Activated T-helper 2 cell treated with anti-CD3 and anti-CD28 coated beads, Interferon-gamma antibody, Interleukin-2, Interleukin-4, amounts not matched to agents 10 μg/mL and 5 μg/mL and 100 μg/mL, durations not matched to agents 14 hours and 24 hours and 36 hours (primary cell): ENCODE measurements at regions not wholly inside any gene's neighbourhood (a gene's known extent, or its start where the extent isn't known, plus 50 kb on each side); places are given as distances from the start of the nearest gene placed in this dataset.

Experiments used
- DNase-seq: peaks from one replicate; pipeline ENCODE4 v3.0.0; 2021; ENCODE audit warnings: low spot score
- H3K27ac Mint-ChIP-seq: one replicate; pipeline ENCODE4 v1.8.0; 2021; ENCODE audit warnings: mixed read lengths
- H3K27me3 Mint-ChIP-seq: one replicate; pipeline ENCODE4 v1.8.0; 2021; ENCODE audit warnings: low read depth, mixed read lengths
- H3K36me3 Mint-ChIP-seq: one replicate; pipeline ENCODE4 v1.8.0; 2021; ENCODE audit warnings: low read depth, mixed read lengths
- H3K4me1 Mint-ChIP-seq: one replicate; pipeline ENCODE4 v1.8.0; 2021; ENCODE audit warnings: low read depth, mixed read lengths
- H3K4me3 Mint-ChIP-seq: one replicate; pipeline ENCODE4 v1.8.0; 2021; ENCODE audit warnings: low read depth, mild to moderate bottlenecking, moderate library complexity, mixed read lengths
- H3K9me3 Mint-ChIP-seq: one replicate; pipeline ENCODE4 v1.8.0; 2021; ENCODE audit warnings: mixed read lengths
- intact Hi-C: fragments of 100-400 bp; cut with micrococcal nuclease; formaldehyde crosslinking; loops from one replicate; pipeline ENCODE4 v1.15.1; 2023

DNA sequence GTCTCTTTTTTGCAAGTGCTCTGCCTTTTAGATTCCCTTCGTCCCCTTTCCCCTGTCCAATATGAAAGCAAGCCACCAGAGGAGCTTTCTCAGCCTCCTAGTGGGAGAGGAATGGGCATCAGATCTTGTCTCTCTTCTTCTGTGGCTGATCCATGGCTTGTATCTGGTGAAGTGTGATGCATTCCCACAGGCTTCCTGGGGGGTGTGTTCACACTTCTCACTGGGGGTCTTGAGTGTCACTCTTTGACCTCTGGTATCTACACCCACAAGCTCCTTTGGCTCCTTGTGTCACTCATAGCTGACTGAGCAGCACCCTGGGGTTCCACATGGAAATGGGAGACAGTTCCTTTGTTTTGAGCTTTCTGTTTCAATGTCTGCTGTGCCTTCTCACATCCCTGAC lies 411.5 kb downstream of the GADD45G start:
- no peak for DNase-seq
- no peaks in the 10 kb centered on the region for H3K36me3 Mint-ChIP-seq
- H3K4me3 Mint-ChIP-seq = no peak overlapping the region
- no peaks in the 10 kb centered on the region for H3K9me3 Mint-ChIP-seq
- peaks cover 16% of the 10 kb centered on the region for H3K27me3 Mint-ChIP-seq
- no peak overlapping the region for H3K27ac Mint-ChIP-seq
- H3K4me1 Mint-ChIP-seq = peaks cover 4% of the 10 kb centered on the region
- intact Hi-C loops = no loop called here

- Mint-ChIP-seq H3K4me1 (peaks cover 4% of the 10 kb centered on the region), H3K9me3 (no peaks in the 10 kb centered on the region), H3K36me3 (no peaks in the 10 kb centered on the region), H3K4me3 (no peak overlapping the region), H3K27ac (no peak overlapping the region), H3K27me3 (peaks cover 18% of the 10 kb centered on the region)
- intact Hi-C loops = no loop called here
- DNase-seq = no peak
Observed at GRCh38 chr9:90017679-90018078, 412.9 kb downstream of the GADD45G start.

DNA sequence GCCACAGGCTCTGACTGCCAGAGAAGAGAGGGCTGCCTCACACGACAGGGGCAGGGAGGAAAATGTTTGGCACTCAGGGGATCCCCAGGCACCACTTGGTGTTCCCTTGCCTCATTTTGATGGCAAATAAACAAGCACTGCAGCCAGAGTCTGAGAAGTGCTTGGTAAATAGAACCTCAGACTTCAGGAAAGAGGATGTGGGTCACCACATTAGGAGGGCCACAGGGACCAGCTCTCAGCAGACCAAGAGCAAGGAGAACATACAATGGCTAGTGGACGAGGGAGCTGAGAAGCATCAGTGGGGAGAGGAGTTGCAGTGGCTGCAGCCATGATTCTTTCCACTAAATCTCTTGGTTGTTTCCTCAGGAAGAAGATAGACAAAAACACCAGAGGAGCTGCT lies 413.9 kb downstream of the GADD45G start:
- H3K9me3 Mint-ChIP-seq = no peaks in the 10 kb centered on the region
- DNase-seq = no peak

GRCh38 chr9:90019626-90020025 lies 414.8 kb downstream of the GADD45G start:
- Mint-ChIP-seq H3K36me3 (no peaks in the 10 kb centered on the region), H3K4me1 (peaks cover 4% of the 10 kb centered on the region), H3K27me3 (peaks cover 18% of the 10 kb centered on the region), H3K9me3 (no peaks in the 10 kb centered on the region), H3K27ac (no peak overlapping the region), H3K4me3 (no peak overlapping the region)
- DNase-seq = no peak
- intact Hi-C loops = no loop called here

More for the DNA sequence above, 413.9 kb downstream of the GADD45G start:
- intact Hi-C loops = no loop called here
- Mint-ChIP-seq H3K27me3 (peaks cover 18% of the 10 kb centered on the region), H3K4me3 (no peak overlapping the region), H3K27ac (no peak overlapping the region), H3K4me1 (peaks cover 4% of the 10 kb centered on the region), H3K36me3 (no peaks in the 10 kb centered on the region)

GRCh38 chr9:90020276-90020871 lies 415.6 kb downstream of the GADD45G start:
- H3K27me3 Mint-ChIP-seq = peaks cover 17% of the 10 kb centered on the region
- intact Hi-C loops = no loop called here
- DNase-seq = no peak
- H3K27ac Mint-ChIP-seq = no peak overlapping the region
- H3K4me1 Mint-ChIP-seq = peaks cover 4% of the 10 kb centered on the region
- H3K36me3 Mint-ChIP-seq = no peaks in the 10 kb centered on the region
- H3K4me3 Mint-ChIP-seq = no peak overlapping the region
- H3K9me3 Mint-ChIP-seq = no peaks in the 10 kb centered on the region

GRCh38 chr9:90021216-90021906 lies 416.5 kb downstream of the GADD45G start:
- no peak for DNase-seq
- Mint-ChIP-seq H3K27ac (no peak overlapping the region), H3K27me3 (peaks cover 17% of the 10 kb centered on the region), H3K4me1 (peaks cover 4% of the 10 kb centered on the region), H3K36me3 (no peaks in the 10 kb centered on the region), H3K4me3 (no peak overlapping the region), H3K9me3 (no peaks in the 10 kb centered on the region)
- intact Hi-C loops = no loop called here

- Mint-ChIP-seq H3K27me3 (peaks cover 17% of the 10 kb centered on the region), H3K9me3 (no peaks in the 10 kb centered on the region), H3K36me3 (no peaks in the 10 kb centered on the region), H3K4me1 (peaks cover 4% of the 10 kb centered on the region), H3K4me3 (no peak overlapping the region), H3K27ac (no peak overlapping the region)
- intact Hi-C loops = no loop called here
- no peak for DNase-seq
Observed at GRCh38 chr9:90022474-90022873, 417.7 kb downstream of the GADD45G start.

GRCh38 chr9:90023861-90024260 lies 419.0 kb downstream of the GADD45G start:
- Mint-ChIP-seq H3K36me3 (no peaks in the 10 kb centered on the region), H3K9me3 (no peaks in the 10 kb centered on the region), H3K4me3 (no peak overlapping the region), H3K27me3 (peaks cover 25% of the 10 kb centered on the region), H3K27ac (no peak overlapping the region), H3K4me1 (no peaks in the 10 kb centered on the region)
- DNase-seq = no peak
- intact Hi-C loops = no loop called here

DNA sequence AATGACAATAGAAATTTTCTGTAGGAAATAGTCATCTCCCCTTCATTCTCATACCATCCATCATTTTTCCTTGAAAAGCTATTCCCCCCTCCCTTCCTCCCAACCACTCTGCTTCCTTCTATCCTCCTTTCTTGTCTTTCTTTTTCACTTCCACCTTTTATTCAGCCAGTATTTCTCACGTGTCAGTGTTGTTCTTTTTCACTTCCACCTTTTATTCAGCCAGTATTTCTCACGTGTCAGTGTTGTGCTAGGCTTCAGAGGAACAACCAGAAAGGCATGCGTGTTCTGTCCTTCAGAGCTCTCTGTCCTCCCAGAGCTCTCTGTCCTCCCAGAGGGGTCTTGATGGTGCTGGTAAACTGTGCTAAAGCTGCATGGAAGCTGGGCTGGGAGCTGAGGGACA lies 419.6 kb downstream of the GADD45G start:
- Mint-ChIP-seq H3K27me3 (peaks cover 25% of the 10 kb centered on the region), H3K27ac (no peak overlapping the region), H3K36me3 (no peaks in the 10 kb centered on the region), H3K9me3 (no peaks in the 10 kb centered on the region), H3K4me1 (no peaks in the 10 kb centered on the region), H3K4me3 (no peak overlapping the region)
- no peak for DNase-seq
- intact Hi-C loops = no loop called here

DNA sequence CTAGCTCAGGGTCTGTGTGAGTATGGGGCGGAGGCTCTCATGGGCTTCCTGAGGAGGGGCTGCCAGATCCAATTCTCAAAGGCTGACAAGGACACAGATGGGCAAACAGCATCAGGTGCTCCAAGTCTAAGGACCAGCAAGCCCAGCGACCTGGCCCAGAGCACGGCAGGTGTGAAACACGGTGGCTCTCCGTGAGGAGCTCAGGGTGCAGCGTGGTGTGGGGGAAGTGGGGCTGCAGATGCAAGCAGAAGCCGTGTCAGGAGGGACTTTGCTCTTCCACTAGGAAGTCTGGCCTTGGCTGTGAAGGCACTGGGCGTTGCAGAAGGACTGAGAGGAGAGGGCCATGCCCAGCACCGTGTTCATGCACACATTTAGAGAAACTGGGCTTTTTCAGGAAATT lies 420.0 kb downstream of the GADD45G start:
- Mint-ChIP-seq H3K4me1 (no peaks in the 10 kb centered on the region), H3K4me3 (no peak overlapping the region), H3K27me3 (peaks cover 25% of the 10 kb centered on the region), H3K27ac (no peak overlapping the region), H3K36me3 (no peaks in the 10 kb centered on the region), H3K9me3 (no peaks in the 10 kb centered on the region)
- DNase-seq = no peak
- intact Hi-C loops = no loop called here

GRCh38 chr9:90025816-90026215 lies 421.0 kb downstream of the GADD45G start:
- no peak for DNase-seq
- Mint-ChIP-seq H3K36me3 (no peaks in the 10 kb centered on the region), H3K9me3 (no peaks in the 10 kb centered on the region), H3K4me1 (no peaks in the 10 kb centered on the region), H3K4me3 (no peak overlapping the region), H3K27ac (no peak overlapping the region), H3K27me3 (peaks cover 23% of the 10 kb centered on the region)
- intact Hi-C loops = no loop called here

GRCh38 chr9:90027296-90027790 lies 422.5 kb downstream of the GADD45G start:
- peaks cover 20% of the 10 kb centered on the region for H3K27me3 Mint-ChIP-seq
- no peaks in the 10 kb centered on the region for H3K36me3 Mint-ChIP-seq
- no peak for DNase-seq
- intact Hi-C loops = no loop called here
- no peaks in the 10 kb centered on the region for H3K4me1 Mint-ChIP-seq
- no peak overlapping the region for H3K4me3 Mint-ChIP-seq
- H3K9me3 Mint-ChIP-seq = no peaks in the 10 kb centered on the region
- H3K27ac Mint-ChIP-seq = no peak overlapping the region

- no peak for DNase-seq
- Mint-ChIP-seq H3K27ac (no peak overlapping the region), H3K4me3 (no peak overlapping the region), H3K27me3 (peaks cover 21% of the 10 kb centered on the region), H3K36me3 (no peaks in the 10 kb centered on the region), H3K4me1 (no peaks in the 10 kb centered on the region), H3K9me3 (no peaks in the 10 kb centered on the region)
- intact Hi-C loops = no loop called here
Observed at GRCh38 chr9:90029386-90029785, 424.6 kb downstream of the GADD45G start.
